Thyroid gland (tissue), 4 donors: ENCODE measurements at regions not wholly inside any gene's neighbourhood (a gene's known extent, or its start where the extent isn't known, plus 50 kb on each side); places are given as distances from the start of the nearest gene placed in this dataset.
"Not testable (repeated sequence)": the region's sequence is repeated elsewhere in the genome, so short reads cannot be mapped to it uniquely, and the experiment has no call there.

Experiments
- DNase-seq, 2 donors: peaks; one replicate each; pipeline ENCODE4 v3.0.0-alpha.2; 2019
- H3K27ac ChIP-seq, 3 donors: fragments of 200-600 bp; sonication (generic); 1 replicate in 2 of 3; 2 replicates in 1 of 3; pipeline ENCODE4 v1.5.1; 2016 to 2019; ENCODE audit warnings: mild to moderate bottlenecking in 1 of 3, moderate library complexity in 1 of 3
- H3K27me3 ChIP-seq: fragments of 200-600 bp; sonication (generic); one replicate; pipeline ENCODE4 v1.5.1; 2019
- H3K36me3 ChIP-seq, 2 donors: fragments of 200-600 bp; sonication (generic); one replicate each; pipeline ENCODE4 v1.5.1; 2016 to 2019
- H3K4me1 ChIP-seq, 2 donors: fragments of 200-600 bp; sonication (generic); one replicate each; pipeline ENCODE4 v1.5.1; 2017 to 2019
- H3K4me3 ChIP-seq, 3 donors: fragments of 200-600 bp; sonication (generic); replicated peaks in 1 of 3; 1 replicate in 2 of 3; 2 replicates in 1 of 3; pipeline ENCODE4 v1.5.1; 2016; ENCODE audit warnings: mild to moderate bottlenecking in 1 of 3
- H3K9me3 ChIP-seq: fragments of 200-600 bp; sonication (generic); one replicate; pipeline ENCODE4 v1.5.1; 2017
- CTCF ChIP-seq, 6 experiments: fragments of 200-600 bp in 3 of 6; fragments of 450-650 bp in 3 of 6; sonication (generic) in 3 of 6; IDR thresholded peaks; one replicate each; pipeline ENCODE4 v1.5.1; 2016 to 2019; ENCODE audit warnings: antibody characterized with exemption in 6 of 6, mild to moderate bottlenecking in 2 of 6, inconsistent platforms in 1 of 6, moderate library complexity in 1 of 6
- POLR2A ChIP-seq, 2 donors: fragments of 450-650 bp; IDR thresholded peaks; one replicate each; pipeline ENCODE4 v1.6.1; 2017; ENCODE audit warnings: antibody characterized with exemption in 2 of 2, mild to moderate bottlenecking in 2 of 2, moderate library complexity in 1 of 2
- WGBS, 2 donors: methylation state at CpG; one replicate each; pipeline ENCODE4 v1.1.5; 2017; 5-methylcytosine and 5-hydroxymethylcytosine counted together
- intact Hi-C: fragments of 100-400 bp; cut with DNase I; formaldehyde crosslinking; loops from one replicate; pipeline ENCODE4 v1.15.1; 2023

- Histone ChIP-seq H3K27ac (no peak overlapping the region), H3K36me3 (no peaks in the 10 kb centered on the region), H3K4me1 (peaks cover 0 to 13% of the 10 kb centered on the region in 2 donors), H3K27me3 (no peaks in the 10 kb centered on the region), H3K4me3 (no peak overlapping the region), H3K9me3 (no peaks in the 10 kb centered on the region)
- WGBS, 2 donors: 78 to 83% methylated on average over 14 to 22 of the region's 22 CpGs
- TF ChIP-seq POLR2A (IDR thresholded peaks at IDR 0.05): no peak
- TF ChIP-seq CTCF (IDR thresholded peaks at IDR 0.05): no peak
- intact Hi-C loops: loop anchor here (10.0 kb wide), 1 partner anchor 976 kb away; no protein-coding TSS in a partner anchor
- DNase-seq: no peak
Observed at GRCh38 chr14:101630056-101630965, 69.0 kb downstream of the DIO3 start.

- Histone ChIP-seq H3K4me3 (no peak overlapping the region), H3K27ac (no peak overlapping the region), H3K9me3 (no peaks in the 10 kb centered on the region), H3K4me1 (peaks cover 0 to 13% of the 10 kb centered on the region in 2 donors), H3K27me3 (no peaks in the 10 kb centered on the region), H3K36me3 (no peaks in the 10 kb centered on the region)
- intact Hi-C loops: loop anchor here (10.0 kb wide), 1 partner anchor 976 kb away; no protein-coding TSS in a partner anchor
- no peak for DNase-seq
- no peak for TF ChIP-seq CTCF (IDR thresholded peaks at IDR 0.05)
- no peak for TF ChIP-seq POLR2A (IDR thresholded peaks at IDR 0.05)
- 86% methylated on average over 3 of the region's 3 CpGs for WGBS, 2 donors
Observed at GRCh38 chr14:101631199-101631598, 69.9 kb downstream of the DIO3 start.

- H3K36me3 ChIP-seq, DNase-seq, H3K9me3 ChIP-seq, H3K27me3 ChIP-seq, H3K4me3 ChIP-seq, H3K27ac ChIP-seq: not testable (repeated sequence)
- peaks cover 0 to 13% of the 10 kb centered on the region in 2 donors for H3K4me1 ChIP-seq
- 78 to 88% methylated on average over 13 of the region's 13 CpGs for WGBS, 2 donors
- intact Hi-C loops: loop anchor here (10.0 kb wide), 1 partner anchor 977 kb away; no protein-coding TSS in a partner anchor
Observed at GRCh38 chr14:101631970-101632369, 70.7 kb downstream of the DIO3 start.

- intact Hi-C loops: loop anchor here (10.0 kb wide), 1 partner anchor 978 kb away; no protein-coding TSS in a partner anchor
- Histone ChIP-seq H3K36me3 (no peaks in the 10 kb centered on the region), H3K9me3 (no peaks in the 10 kb centered on the region), H3K4me1 (peaks cover 0 to 13% of the 10 kb centered on the region in 2 donors), H3K27ac (no peak overlapping the region), H3K27me3 (no peaks in the 10 kb centered on the region), H3K4me3 (no peak overlapping the region)
- TF ChIP-seq POLR2A (IDR thresholded peaks at IDR 0.05): no peak
- TF ChIP-seq CTCF (IDR thresholded peaks at IDR 0.05): no peak
- WGBS, 2 donors: 90 to 91% methylated on average over 8 of the region's 8 CpGs
- DNase-seq: no peak
Observed at GRCh38 chr14:101632520-101632919, 71.2 kb downstream of the DIO3 start.

- no peak overlapping the region for H3K4me3 ChIP-seq
- H3K36me3 ChIP-seq: no peaks in the 10 kb centered on the region
- no peak overlapping the region for H3K27ac ChIP-seq
- TF ChIP-seq POLR2A (IDR thresholded peaks at IDR 0.05) (no peak), CTCF (IDR thresholded peaks at IDR 0.05) (no peak)
- H3K27me3 ChIP-seq: no peaks in the 10 kb centered on the region
- H3K4me1 ChIP-seq: peaks cover 0 to 6% of the 10 kb centered on the region in 2 donors
- no peak for DNase-seq
- intact Hi-C loops: loop anchor here (10.0 kb wide), 1 partner anchor 978 kb away; no protein-coding TSS in a partner anchor
- no peaks in the 10 kb centered on the region for H3K9me3 ChIP-seq
- 82 to 90% methylated on average over 10 of the region's 10 CpGs for WGBS, 2 donors
Observed at GRCh38 chr14:101633276-101633675, 72.0 kb downstream of the DIO3 start.
